Caco-2 (cell line): ENCODE measurements at regions not wholly inside any gene's neighbourhood (a gene's known extent, or its start where the extent isn't known, plus 50 kb on each side); places are given as distances from the start of the nearest gene placed in this dataset.

Source experiments
- BruUV-seq: library from RNA; stranded (reverse); fragments of 400-500 nt; replicated peaks from 2 replicates; lab custom pipeline; 2021; lab: Mats Ljungman, UMichigan
- CTCF ChIA-PET: fragments of 300-600 bp; sonication (Branson Sonifier 250); formaldehyde crosslinking; loops from one replicate; lab custom pipeline; 2022; ENCODE audit warnings: antibody characterized with exemption; lab: Charles Lee
- POLR2A ChIA-PET: fragments of 300-600 bp; sonication (Branson Sonifier 250); formaldehyde crosslinking; loops from one replicate; lab custom pipeline; 2022; ENCODE audit warnings: antibody characterized with exemption; lab: Charles Lee
- DNase-seq, 2 experiments: peaks; one replicate each; pipeline versions ENCODE4 v3.0.0 to v3.0.0-alpha.2; 2020 to 2022
- H3K27me3 ChIP-seq: replicated peaks from 2 replicates; pipeline ENCODE4 v1.6.0; 2011; ENCODE audit warnings: low read length; ENCODE audit not compliant: control insufficient read depth, insufficient read depth
- H3K36me3 ChIP-seq: 2 replicates; pipeline ENCODE4 v1.5.1; 2011; ENCODE audit warnings: low read length; ENCODE audit not compliant: control insufficient read depth, insufficient read depth
- H3K4me1 ChIP-seq: fragments of 250-450 bp; sonication (Bioruptor Pico); 2 replicates; pipeline ENCODE4 v1.5.1; 2020; ENCODE audit warnings: mild to moderate bottlenecking
- H3K4me3 ChIP-seq: 2 replicates; pipeline ENCODE4 v1.5.1; 2011; ENCODE audit warnings: low read depth, mild to moderate bottlenecking, control low read depth, low read length
- H3K9me3 ChIP-seq: fragments of 250-450 bp; sonication (Bioruptor Pico); 2 replicates; pipeline ENCODE4 v1.5.1; 2020; ENCODE audit warnings: mild to moderate bottlenecking, moderate library complexity
- H3K27ac Mint-ChIP-seq: one replicate; pipeline ENCODE4 v1.8.0; 2022; ENCODE audit warnings: mixed read lengths; ENCODE audit not compliant: unreplicated experiment
- H3K27me3 Mint-ChIP-seq: one replicate; pipeline ENCODE4 v1.8.0; 2022; ENCODE audit warnings: mixed read lengths; ENCODE audit not compliant: insufficient read depth, unreplicated experiment
- H3K36me3 Mint-ChIP-seq: one replicate; pipeline ENCODE4 v1.8.0; 2022; ENCODE audit warnings: mild to moderate bottlenecking, mixed read lengths; ENCODE audit not compliant: insufficient read depth, unreplicated experiment
- H3K4me1 Mint-ChIP-seq: one replicate; pipeline ENCODE4 v1.8.0; 2022; ENCODE audit warnings: low read depth, mixed read lengths; ENCODE audit not compliant: unreplicated experiment
- H3K4me3 Mint-ChIP-seq: one replicate; pipeline ENCODE4 v1.8.0; 2022; ENCODE audit warnings: mild to moderate bottlenecking, moderate library complexity, mixed read lengths; ENCODE audit not compliant: unreplicated experiment
- H3K9me3 Mint-ChIP-seq: one replicate; pipeline ENCODE4 v1.8.0; 2022; ENCODE audit warnings: mixed read lengths; ENCODE audit not compliant: unreplicated experiment
- intact Hi-C: fragments of 100-400 bp; cut with micrococcal nuclease; formaldehyde crosslinking; loops from one replicate; pipeline ENCODE4 v1.10.0; 2022; ENCODE audit not compliant: unreplicated experiment
- TF ChIP-seq, protein P1 (sequence below), 2 experiments: fragments of 200-600 bp in 1 of 2; IDR thresholded peaks; 1 replicate in 1 of 2; 2 replicates in 1 of 2; pipeline versions ENCODE4 v1.5.1 to v1.8.0; 2011 to 2022; ENCODE audit warnings: antibody characterized with exemption in 1 of 2, control low read depth in 1 of 2, inconsistent platforms in 1 of 2, low read depth in 1 of 2, low read length in 1 of 2, mild to moderate bottlenecking in 1 of 2, moderate library complexity in 1 of 2; ENCODE audit not compliant: insufficient read depth in 1 of 2, severe bottlenecking in 1 of 2, unreplicated experiment in 1 of 2

- POLR2A ChIA-PET = no interaction called here
- no peak for DNase-seq
- no peaks in the 10 kb centered on the region for H3K9me3 Mint-ChIP-seq
- TF ChIP-seq, protein P1, sequence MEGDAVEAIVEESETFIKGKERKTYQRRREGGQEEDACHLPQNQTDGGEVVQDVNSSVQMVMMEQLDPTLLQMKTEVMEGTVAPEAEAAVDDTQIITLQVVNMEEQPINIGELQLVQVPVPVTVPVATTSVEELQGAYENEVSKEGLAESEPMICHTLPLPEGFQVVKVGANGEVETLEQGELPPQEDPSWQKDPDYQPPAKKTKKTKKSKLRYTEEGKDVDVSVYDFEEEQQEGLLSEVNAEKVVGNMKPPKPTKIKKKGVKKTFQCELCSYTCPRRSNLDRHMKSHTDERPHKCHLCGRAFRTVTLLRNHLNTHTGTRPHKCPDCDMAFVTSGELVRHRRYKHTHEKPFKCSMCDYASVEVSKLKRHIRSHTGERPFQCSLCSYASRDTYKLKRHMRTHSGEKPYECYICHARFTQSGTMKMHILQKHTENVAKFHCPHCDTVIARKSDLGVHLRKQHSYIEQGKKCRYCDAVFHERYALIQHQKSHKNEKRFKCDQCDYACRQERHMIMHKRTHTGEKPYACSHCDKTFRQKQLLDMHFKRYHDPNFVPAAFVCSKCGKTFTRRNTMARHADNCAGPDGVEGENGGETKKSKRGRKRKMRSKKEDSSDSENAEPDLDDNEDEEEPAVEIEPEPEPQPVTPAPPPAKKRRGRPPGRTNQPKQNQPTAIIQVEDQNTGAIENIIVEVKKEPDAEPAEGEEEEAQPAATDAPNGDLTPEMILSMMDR (IDR thresholded peaks at IDR 0.05; ENCODE audit: insufficient read depth in 1 of 2, low read depth in 1 of 2, low read length in 1 of 2, severe bottlenecking in 1 of 2, unreplicated experiment in 1 of 2) = no peak
- Histone ChIP-seq H3K9me3 (no peaks in the 10 kb centered on the region), H3K4me3 (no peak overlapping the region), H3K36me3 (no peaks in the 10 kb centered on the region), H3K27me3 (no peaks in the 10 kb centered on the region), H3K4me1 (no peaks in the 10 kb centered on the region)
- H3K27me3 Mint-ChIP-seq = no peaks in the 10 kb centered on the region
- H3K4me1 Mint-ChIP-seq = no peaks in the 10 kb centered on the region
- intact Hi-C loops = no loop called here
- CTCF ChIA-PET = no interaction called here
- no peaks in the 10 kb centered on the region for H3K36me3 Mint-ChIP-seq
- H3K27ac Mint-ChIP-seq = no peak overlapping the region
- no peak overlapping the region for H3K4me3 Mint-ChIP-seq
- BruUV-seq = no TSS peak
Measured at GRCh38 chr9:80086822-80087345, 515.1 kb downstream of the TLE4 start.

- POLR2A ChIA-PET = no interaction called here
- H3K4me3 Mint-ChIP-seq = no peak overlapping the region
- TF ChIP-seq, protein P1 (IDR thresholded peaks at IDR 0.05; ENCODE audit: insufficient read depth in 1 of 2, low read depth in 1 of 2, low read length in 1 of 2, severe bottlenecking in 1 of 2, unreplicated experiment in 1 of 2) = no peak
- no TSS peak for BruUV-seq
- no peaks in the 10 kb centered on the region for H3K9me3 Mint-ChIP-seq
- H3K4me1 ChIP-seq = no peaks in the 10 kb centered on the region
- H3K27ac Mint-ChIP-seq = no peak overlapping the region
- H3K27me3 Mint-ChIP-seq = no peaks in the 10 kb centered on the region
- CTCF ChIA-PET = no interaction called here
- H3K27me3 ChIP-seq = no peaks in the 10 kb centered on the region
- H3K4me1 Mint-ChIP-seq = no peaks in the 10 kb centered on the region
- no peak for DNase-seq
- no peaks in the 10 kb centered on the region for H3K36me3 ChIP-seq
- intact Hi-C loops = no loop called here
- no peak overlapping the region for H3K4me3 ChIP-seq
- no peaks in the 10 kb centered on the region for H3K36me3 Mint-ChIP-seq
- H3K9me3 ChIP-seq = no peaks in the 10 kb centered on the region
Measured at GRCh38 chr9:80086386-80086785, 514.6 kb downstream of the TLE4 start.

DNA sequence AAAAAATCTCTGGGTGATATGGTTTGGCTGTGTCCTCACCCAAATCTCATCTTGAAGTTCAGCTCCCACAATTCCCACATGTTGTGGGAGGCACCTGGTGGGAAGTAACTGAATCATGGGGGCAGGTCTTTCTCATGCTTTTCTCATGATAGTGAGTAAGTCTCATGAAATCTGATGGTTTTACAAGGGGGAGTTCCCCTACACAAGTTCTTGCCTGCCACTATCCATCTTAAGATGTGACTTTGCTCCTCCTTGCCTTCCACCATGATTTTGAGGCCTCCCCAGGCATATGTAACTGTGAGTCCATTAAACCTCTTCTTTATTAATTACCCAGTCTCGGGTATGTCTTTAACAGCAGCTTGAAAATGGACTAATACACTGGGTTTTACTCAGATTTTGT is 513.9 kb downstream of the TLE4 start:
- DNase-seq = no peak
- Mint-ChIP-seq H3K27me3 (no peaks in the 10 kb centered on the region), H3K4me1 (no peaks in the 10 kb centered on the region), H3K4me3 (no peak overlapping the region), H3K27ac (no peak overlapping the region), H3K36me3 (no peaks in the 10 kb centered on the region), H3K9me3 (no peaks in the 10 kb centered on the region)
- Histone ChIP-seq H3K4me1 (no peaks in the 10 kb centered on the region), H3K9me3 (no peaks in the 10 kb centered on the region), H3K27me3 (no peaks in the 10 kb centered on the region), H3K36me3 (no peaks in the 10 kb centered on the region), H3K4me3 (no peak overlapping the region)
- ChIA-PET CTCF (no interaction called here), POLR2A (no interaction called here)
- no TSS peak for BruUV-seq
- intact Hi-C loops = no loop called here
- TF ChIP-seq, protein P1 (IDR thresholded peaks at IDR 0.05; ENCODE audit: insufficient read depth in 1 of 2, low read depth in 1 of 2, low read length in 1 of 2, severe bottlenecking in 1 of 2, unreplicated experiment in 1 of 2) = no peak
